ENCODE measurements at regions not wholly inside any gene's neighbourhood (a gene's known extent, or its start where the extent isn't known, plus 50 kb on each side); places are given as distances from the start of the nearest gene placed in this dataset.
"Not testable (repeated sequence)": the region's sequence is repeated elsewhere in the genome, so short reads cannot be mapped to it uniquely, and the experiment has no call there.

DNA sequence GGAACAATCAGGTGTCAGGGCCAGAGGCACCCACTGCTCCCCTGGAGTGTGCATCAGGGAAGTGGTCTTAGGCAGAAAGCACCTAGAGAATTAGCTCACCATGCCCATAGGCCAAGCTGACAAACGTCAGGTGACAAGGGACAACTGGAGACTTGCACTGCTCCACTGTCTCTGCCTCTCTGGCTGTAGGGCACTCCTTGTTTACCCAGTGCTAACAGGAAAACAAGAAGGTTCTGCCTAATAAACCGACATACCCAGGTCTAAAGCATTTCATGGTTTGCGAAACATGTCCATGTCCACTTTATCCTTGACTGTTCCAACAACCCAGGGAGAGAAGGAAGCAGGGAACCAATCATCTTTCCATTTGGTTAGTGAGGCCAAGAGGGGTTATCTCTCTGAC, 92.5 kb upstream of the MAMLD1 start:
- ChIA-PET POLR2A (no interaction called here), CTCF (no interaction called here)

DNA sequence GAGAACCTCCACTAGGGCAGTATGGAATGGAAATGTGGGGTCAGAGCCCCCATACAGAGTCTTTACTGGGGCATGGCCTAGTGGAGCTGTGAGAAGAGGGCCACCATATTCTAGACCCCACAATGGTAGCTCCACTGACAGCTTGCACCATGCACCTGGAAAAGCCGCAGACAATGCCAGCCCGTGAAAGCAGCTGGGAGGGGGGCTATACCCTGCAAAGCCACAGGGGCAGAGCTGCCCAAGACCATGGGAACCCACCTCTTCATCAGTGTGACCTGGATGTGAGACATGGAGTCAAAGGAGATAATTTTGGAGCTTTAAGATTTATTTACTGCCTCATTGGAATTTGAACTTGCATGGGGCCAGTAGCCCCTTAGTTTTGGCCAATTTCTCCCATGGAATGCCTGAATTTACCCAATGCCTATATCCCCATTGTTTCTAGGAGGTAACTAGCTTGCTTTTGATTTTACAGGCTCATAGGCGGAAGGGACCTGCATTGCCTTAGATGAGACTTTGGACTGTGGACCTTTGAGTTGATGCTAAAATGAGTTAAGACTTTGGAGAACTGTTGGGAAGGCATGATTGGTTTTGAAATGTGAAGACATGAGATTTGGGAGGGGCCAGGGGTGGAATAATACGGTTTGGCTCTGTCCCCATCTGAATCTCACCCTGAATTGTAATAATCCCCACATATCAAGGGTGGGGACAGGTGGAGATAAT, 89.4 kb upstream of the MAMLD1 start:
- POLR2A ChIA-PET, CTCF ChIA-PET: not testable (repeated sequence)

DNA sequence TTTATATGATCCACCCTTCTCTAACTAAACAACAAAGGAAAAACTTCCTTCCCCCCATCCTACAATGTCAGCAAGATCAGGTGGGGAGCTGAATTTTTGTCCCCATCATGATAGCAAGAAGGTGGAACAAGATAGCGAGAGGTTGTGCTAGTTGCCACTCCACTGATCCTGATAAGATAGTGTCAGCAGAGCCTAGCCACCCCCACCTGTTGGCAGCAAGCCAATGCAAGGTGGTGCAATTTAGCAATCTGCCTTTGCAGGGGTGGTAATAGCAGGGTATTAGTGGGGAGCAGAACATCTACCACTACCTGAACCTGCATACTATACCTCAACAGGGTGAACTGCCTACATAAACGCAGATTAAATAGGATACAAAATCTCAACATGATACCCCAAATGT, 80.2 kb upstream of the MAMLD1 start:
- ChIA-PET CTCF (no interaction called here), POLR2A (no interaction called here)

DNA sequence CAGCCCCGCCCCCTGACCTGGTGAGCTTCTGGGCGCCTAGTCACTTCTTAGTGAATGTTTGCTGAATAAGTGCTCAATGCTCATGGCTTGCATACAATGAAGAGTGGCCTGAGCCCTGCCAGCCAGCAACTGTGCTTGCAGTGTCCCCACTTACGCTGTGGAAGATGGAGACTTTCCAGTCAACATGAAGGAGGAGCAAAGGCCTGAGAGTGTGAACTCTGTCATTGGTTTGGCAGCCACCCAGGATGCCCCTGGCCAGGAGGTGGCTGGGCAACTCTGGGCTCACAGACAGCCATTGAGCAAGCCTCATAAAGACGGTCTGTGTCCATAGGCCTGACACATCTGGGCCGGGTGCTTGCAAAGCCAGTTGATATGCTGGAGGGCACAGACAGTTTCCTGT, 72.1 kb upstream of the MAMLD1 start:
- POLR2A ChIA-PET = no interaction called here
- CTCF ChIA-PET = no interaction called here

DNA sequence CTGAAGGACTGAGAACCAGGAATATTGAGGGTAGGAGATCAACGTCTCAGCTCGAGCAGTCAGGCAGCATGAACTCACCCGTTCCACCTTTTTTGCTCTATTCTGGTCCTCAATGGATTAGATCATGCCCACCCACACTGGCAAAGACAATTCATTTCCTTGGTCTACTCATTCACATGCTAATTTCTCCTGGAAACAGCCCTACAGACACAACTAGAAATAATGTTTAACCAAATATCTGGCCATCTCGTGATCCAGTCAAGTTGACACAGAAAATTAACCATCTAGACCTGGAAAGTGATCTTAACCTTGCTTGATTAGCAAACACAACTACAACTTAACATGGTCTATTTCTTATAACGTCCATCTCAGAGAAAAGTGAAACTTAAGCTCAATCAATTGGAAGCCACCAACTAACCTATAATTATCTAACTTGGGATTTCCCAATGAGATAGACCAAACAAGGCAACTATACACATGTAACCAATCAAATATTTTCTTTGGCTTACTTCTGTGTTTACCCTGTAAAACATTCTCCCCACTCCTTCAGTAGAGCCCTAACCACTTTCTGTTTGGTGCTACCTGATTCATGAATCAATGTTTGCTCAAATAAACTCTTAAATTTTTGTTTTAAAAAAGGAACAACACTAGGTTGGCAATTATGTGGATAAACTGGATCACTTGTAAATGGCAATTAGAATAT, 69.7 kb upstream of the MAMLD1 start:
- ChIA-PET POLR2A (no interaction called here), CTCF (no interaction called here)

DNA sequence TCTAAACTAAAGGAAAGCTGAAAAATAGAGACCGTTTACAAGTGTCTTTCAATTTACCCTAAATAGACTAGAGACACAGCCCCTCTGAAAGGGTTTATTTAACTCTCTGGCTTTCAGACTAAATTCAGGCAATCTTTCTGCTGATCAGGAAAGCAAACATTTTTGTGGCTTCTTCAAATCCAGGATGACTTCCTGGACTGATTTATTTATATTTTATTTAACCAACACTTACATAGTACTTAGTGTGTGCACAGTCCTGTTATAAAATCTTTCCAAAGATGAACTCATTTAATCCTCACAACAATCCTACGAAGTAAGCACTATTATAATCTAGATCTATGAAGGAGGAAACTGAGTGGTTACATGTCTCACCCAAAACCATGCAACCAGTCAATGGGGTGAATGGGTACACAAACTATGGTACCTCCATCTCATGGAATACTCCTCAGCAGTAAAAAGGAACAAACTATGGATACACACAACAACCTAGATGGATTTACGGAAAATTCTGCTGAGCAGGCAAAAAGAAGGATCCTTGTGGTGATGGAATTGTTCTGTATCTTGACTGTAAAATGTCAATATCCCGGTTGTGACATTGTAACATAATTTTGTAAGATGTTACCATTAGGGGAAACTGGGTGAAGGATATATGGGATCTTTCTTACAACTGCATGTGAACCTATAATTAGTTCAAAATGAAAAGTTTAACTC, 64.1 kb upstream of the MAMLD1 start:
- CTCF ChIA-PET = no interaction called here

DNA sequence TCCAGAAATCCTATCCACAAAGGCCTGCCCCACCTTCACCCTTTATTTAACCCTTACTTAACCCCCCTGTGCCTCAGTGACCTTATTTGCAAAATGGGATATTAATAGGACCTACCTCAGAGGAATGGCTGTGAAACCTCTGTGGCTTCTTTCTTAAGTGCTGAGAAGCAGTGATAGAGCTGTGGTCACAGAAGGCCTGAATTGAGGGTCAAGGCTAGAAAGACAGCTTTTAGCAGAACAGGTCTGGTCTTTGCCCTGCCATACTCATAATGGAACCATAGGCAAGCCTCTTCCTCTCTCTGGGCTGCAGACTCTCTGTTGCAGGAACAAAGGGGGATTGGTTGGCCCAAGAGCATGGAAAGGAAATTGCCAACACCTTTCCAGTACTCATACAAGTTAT, 63.5 kb upstream of the MAMLD1 start:
- ChIA-PET POLR2A (no interaction called here), CTCF (no interaction called here)

More for the DNA sequence above, 64.1 kb upstream of the MAMLD1 start:
- POLR2A ChIA-PET = no interaction called here

DNA sequence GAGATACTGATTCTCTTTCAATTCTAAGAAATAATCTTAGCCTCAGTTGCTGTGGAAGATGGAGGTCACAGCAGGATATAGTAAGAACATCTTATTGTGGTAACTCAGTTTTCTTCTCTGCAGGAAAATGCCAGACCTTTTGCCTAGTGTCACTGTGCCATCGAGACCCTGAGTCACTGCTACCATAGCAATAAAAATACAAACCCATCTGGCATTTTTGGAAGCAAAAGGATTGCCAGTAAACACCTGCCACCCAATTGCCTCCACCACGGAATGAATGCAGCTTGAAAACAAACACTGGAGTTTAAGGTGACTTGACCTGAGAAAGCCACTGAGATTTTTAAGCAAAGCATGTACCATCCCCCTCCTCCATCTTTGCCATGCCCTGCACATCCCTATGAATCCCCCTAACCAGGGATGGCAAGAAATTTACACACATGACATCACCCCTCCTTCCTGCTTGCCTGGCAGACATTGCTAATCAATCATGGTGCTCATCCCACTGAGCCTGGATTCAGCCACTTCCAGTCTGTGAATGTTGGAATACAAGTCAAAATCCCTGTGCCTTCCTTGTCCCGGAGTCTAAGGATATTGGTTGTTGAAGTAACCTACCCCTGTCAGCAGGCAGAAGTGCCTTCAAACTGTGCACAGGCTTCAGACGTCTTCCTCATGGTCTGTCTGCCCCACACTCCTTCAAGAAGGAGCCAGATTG, 59.6 kb upstream of the MAMLD1 start:
- ChIA-PET CTCF (no interaction called here), POLR2A (no interaction called here)

DNA sequence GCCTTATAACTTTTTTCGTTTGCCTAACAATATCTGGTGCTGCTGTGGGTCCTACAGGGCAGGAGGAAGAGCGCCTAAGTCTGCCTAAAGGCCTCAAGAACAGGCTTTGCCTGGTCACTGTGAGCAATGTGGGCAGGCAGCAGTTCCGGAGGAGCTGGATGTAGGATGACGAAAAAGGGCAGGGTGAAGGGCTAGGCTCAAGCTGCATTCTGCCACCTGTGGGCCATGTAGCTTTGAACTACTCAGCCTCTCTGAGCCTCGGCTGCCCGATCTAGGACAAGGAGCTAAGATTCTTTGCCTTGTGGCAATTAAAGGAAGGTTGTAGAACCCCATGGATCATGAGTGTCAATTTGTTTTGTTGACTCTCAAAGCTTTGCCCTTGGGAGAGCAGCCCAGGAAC, 57.1 kb upstream of the MAMLD1 start:
- CTCF ChIA-PET = no interaction called here
- POLR2A ChIA-PET = no interaction called here

DNA sequence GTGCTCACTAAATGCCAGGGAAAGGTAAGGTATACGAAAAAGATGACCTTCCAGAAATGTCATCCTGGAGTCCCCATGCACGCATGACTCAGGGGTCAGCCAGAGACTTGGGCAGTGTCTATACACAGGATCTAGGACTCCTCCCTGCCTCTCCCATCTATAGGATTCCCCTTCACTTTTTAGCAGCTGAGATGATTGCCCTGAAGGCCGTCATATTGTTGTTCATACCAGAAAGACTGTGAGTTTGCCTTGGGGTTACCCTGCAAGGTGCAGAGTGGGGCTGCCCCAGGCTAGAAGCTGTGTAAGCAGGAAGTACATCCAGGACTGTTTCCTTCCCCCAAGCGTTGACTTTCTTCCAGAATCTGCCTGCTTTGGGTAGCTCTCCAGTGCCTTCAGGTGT, 55.1 kb upstream of the MAMLD1 start:
- ChIA-PET CTCF (no interaction called here), POLR2A (no interaction called here)

DNA sequence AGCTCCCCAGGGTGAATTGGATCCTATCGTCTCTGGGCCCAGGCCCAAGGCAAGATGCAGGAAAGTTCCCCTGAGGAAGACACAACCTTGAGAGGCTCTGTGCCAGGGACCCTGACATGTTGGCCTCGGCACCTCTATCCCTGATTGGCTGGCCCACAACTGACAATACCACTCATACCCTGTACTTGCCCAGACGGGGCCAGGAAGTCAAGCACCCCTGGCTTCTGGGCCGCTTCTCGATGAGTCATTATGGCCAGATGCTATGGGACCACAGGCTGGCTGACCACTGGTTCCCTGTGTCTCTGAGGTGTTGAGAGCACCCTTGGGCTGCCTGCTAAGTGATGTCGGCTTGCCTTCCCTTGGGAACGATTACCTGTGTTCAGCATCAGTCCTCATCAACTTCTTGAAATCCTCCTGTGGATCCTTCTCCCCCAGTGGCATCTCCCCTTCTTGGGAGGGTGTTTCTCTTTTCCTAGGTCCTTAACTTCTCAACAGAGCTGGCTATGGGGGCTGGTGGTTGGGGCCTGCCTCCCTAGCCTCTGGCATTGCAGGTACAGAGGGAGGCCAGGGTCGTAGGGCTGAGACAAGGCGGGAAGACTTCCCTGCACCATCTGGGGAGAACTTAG, 54.5 kb upstream of the MAMLD1 start:
- ChIA-PET CTCF (no interaction called here), POLR2A (no interaction called here)

DNA sequence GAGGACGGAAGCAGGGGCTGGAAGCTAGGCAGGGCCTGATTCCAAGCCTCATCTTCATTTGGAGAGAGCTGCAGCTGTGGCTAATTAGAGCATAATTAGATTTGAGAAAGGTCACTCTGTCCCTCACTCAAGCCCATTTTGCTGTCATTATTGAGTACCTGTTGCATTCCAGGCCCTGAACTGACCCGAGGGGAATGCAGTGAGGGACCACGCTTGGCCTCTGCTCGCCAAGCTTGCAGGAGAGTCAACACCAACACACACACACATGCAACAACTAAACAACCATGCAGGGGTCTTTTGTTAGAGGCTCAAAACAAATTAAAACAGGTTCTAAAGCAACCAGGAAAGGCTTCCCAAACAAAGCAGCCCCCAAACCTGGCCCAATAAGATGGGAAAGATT, 52.7 kb upstream of the MAMLD1 start:
- ChIA-PET CTCF (no interaction called here), POLR2A (no interaction called here)

DNA sequence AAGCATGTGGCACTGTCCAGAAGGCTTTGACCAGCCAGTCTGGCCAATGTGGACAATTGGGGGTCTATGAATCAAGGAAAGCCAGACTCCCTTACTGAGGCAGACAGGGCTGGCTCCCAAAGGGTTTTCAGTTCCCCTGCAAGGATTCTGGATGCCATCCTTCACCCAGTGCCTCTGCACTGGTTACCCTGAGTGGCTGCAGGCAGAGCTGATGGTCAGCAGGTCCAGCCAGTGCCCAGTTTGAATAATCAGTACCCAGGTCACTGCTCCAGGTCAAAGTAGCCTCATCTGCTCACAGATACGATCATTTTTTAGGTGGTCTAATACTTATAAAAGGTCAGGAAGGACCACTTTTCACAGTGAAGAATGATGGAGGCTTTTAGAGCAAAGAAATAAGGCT, 52.2 kb upstream of the MAMLD1 start:
- CTCF ChIA-PET = no interaction called here
- POLR2A ChIA-PET = no interaction called here

DNA sequence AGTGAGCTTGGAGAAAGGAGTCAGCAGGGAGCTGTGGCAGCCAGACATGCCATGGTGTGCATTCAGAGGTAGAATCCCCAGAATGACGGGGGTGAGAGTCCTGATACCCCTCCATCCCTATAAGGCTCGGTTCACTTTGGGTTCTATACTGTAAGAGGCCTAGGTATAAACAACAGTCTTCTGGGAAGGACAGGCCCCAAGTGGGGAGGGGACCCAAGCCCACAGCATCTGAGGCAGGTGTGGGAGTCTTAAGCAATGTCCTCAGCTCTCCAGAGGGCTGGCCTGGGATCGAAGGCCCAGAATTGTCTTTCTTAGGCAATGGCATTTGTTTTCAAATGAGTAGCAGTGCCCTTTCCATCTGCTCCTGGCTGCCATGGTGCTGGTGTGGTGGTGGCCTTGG, 50.2 kb upstream of the MAMLD1 start:
- CTCF ChIA-PET = no interaction called here
- POLR2A ChIA-PET = no interaction called here

Measured in activated CD8-positive, alpha-beta memory T cell treated with anti-CD3 and anti-CD28 coated beads for 36 hours (primary cell).